DOHH2 (cell line): ENCODE measurements at regions not wholly inside any gene's neighbourhood (a gene's known extent, or its start where the extent isn't known, plus 50 kb on each side); places are given as distances from the start of the nearest gene placed in this dataset.

Source experiments
- H3F3A ChIP-seq: fragments of 200-600 bp; sonication (generic), shearing (Covaris generic); 2 replicates; pipeline ENCODE4 v1.6.0; 2016; ENCODE audit warnings: antibody characterized with exemption, mild to moderate bottlenecking; ENCODE audit not compliant: control insufficient read depth, insufficient read depth
- H3K27ac ChIP-seq: fragments of 200-600 bp; sonication (generic); 2 replicates; pipeline ENCODE4 v1.5.1; 2014; ENCODE audit warnings: low read depth, mild to moderate bottlenecking, low read length, moderate library complexity
- H3K27me3 ChIP-seq: fragments of 200-600 bp; sonication (generic); 2 replicates; pipeline ENCODE4 v1.6.1; 2014; ENCODE audit warnings: mild to moderate bottlenecking, low read length, mixed read lengths; ENCODE audit not compliant: control insufficient read depth
- H3K36me3 ChIP-seq: fragments of 200-600 bp; sonication (generic); 2 replicates; pipeline ENCODE4 v1.6.1; 2014; ENCODE audit warnings: mild to moderate bottlenecking, low read length, moderate library complexity, mixed read lengths; ENCODE audit not compliant: control insufficient read depth
- H3K4me1 ChIP-seq: fragments of 200-600 bp; sonication (generic); 2 replicates; pipeline ENCODE4 v1.6.1; 2014; ENCODE audit warnings: mild to moderate bottlenecking, low read length, mixed read lengths; ENCODE audit not compliant: control insufficient read depth
- H3K4me2 ChIP-seq: fragments of 200-600 bp; sonication (generic); 2 replicates; pipeline ENCODE4 v1.6.0; 2014; ENCODE audit warnings: mild to moderate bottlenecking, low read length, moderate library complexity
- H3K4me3 ChIP-seq: fragments of 200-600 bp; sonication (generic); 2 replicates; pipeline ENCODE4 v1.5.1; 2014; ENCODE audit warnings: mild to moderate bottlenecking, low read length, mixed read lengths
- H3K79me2 ChIP-seq: fragments of 200-600 bp; sonication (generic); 2 replicates; pipeline ENCODE4 v1.6.1; 2014; ENCODE audit warnings: mild to moderate bottlenecking, low read length, mixed read lengths; ENCODE audit not compliant: control insufficient read depth
- H3K9me2 ChIP-seq: fragments of 200-600 bp; sonication (generic); replicated peaks from 2 replicates; pipeline ENCODE4 v1.6.1; 2014; ENCODE audit warnings: mild to moderate bottlenecking, low read length, mixed read lengths; ENCODE audit not compliant: control insufficient read depth
- H3K9me3 ChIP-seq: fragments of 200-600 bp; sonication (generic); 2 replicates; pipeline ENCODE4 v1.6.1; 2014; ENCODE audit warnings: antibody characterized with exemption, low read length, mixed read lengths; ENCODE audit not compliant: control insufficient read depth, insufficient read depth
- H4K20me1 ChIP-seq: fragments of 200-600 bp; sonication (generic); 2 replicates; pipeline ENCODE4 v1.6.0; 2014; ENCODE audit warnings: low read depth, mild to moderate bottlenecking, antibody characterized with exemption, low read length, moderate library complexity; ENCODE audit not compliant: control insufficient read depth, insufficient read depth
- EZH2phosphoT487 ChIP-seq: fragments of 200-600 bp; sonication (generic); IDR thresholded peaks from 2 replicates; pipeline ENCODE4 v1.6.1; 2017; ENCODE audit warnings: borderline replicate concordance, mild to moderate bottlenecking, antibody characterized with exemption, low read length, moderate library complexity, mixed read lengths
- TF ChIP-seq, protein P1 (sequence below): fragments of 200-600 bp; sonication (generic); IDR thresholded peaks from one replicate; pipeline ENCODE4 v1.5.1; 2014; ENCODE audit warnings: antibody characterized with exemption, mild to moderate bottlenecking, low read depth, low read length; ENCODE audit not compliant: poor library complexity, severe bottlenecking

DNA sequence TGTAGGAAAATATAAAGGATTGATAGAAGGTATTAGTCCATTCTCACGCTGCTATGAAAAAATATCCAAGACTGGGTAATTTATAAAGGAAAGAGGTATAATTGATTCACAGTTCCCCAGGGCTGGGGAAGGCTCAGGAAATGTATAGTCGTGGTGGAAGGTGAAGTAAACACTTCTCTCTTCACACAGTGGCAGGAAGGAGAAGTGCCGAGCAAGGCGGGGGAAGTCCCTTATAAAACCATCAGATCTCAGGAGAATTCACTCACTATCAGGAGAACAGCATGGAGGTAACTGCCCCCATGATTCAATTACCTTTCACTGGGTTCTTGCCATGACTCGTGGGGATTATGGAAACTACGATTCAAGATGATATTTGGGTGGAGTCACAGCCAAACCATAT lies 1806.0 kb downstream of the MRPL39 start:
- Histone ChIP-seq H3K4me2 (no peak overlapping the region), H3F3A (no peaks in the 10 kb centered on the region), H3K36me3 (no peaks in the 10 kb centered on the region), H3K9me2 (no peaks in the 10 kb centered on the region), H4K20me1 (no peaks in the 10 kb centered on the region), H3K9me3 (no peaks in the 10 kb centered on the region), H3K27ac (no peak overlapping the region), H3K4me1 (no peaks in the 10 kb centered on the region), H3K27me3 (no peaks in the 10 kb centered on the region), H3K4me3 (no peak overlapping the region), H3K79me2 (no peaks in the 10 kb centered on the region)
- TF ChIP-seq, protein P1, sequence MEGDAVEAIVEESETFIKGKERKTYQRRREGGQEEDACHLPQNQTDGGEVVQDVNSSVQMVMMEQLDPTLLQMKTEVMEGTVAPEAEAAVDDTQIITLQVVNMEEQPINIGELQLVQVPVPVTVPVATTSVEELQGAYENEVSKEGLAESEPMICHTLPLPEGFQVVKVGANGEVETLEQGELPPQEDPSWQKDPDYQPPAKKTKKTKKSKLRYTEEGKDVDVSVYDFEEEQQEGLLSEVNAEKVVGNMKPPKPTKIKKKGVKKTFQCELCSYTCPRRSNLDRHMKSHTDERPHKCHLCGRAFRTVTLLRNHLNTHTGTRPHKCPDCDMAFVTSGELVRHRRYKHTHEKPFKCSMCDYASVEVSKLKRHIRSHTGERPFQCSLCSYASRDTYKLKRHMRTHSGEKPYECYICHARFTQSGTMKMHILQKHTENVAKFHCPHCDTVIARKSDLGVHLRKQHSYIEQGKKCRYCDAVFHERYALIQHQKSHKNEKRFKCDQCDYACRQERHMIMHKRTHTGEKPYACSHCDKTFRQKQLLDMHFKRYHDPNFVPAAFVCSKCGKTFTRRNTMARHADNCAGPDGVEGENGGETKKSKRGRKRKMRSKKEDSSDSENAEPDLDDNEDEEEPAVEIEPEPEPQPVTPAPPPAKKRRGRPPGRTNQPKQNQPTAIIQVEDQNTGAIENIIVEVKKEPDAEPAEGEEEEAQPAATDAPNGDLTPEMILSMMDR = no peak
- no peak for TF ChIP-seq EZH2phosphoT487

DNA sequence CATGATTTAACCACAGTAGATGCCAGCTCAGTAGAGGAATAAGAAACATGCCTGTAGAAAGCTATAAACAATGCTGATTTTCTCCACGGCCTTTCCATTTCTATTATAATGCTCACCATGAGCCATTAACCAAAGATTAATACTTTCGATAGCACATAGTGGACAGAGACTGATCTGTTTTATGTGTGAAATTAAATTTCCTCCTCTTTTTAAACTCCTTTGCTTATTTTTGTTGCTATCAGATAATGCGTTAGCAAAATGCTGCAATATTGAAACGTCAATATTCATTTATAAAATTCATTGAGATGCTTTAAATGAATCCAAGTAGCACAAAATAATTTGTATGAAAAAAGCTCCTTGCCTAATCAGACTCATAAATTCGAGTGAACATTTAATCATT lies 1807.9 kb downstream of the MRPL39 start:
- H3K27me3 ChIP-seq = no peaks in the 10 kb centered on the region
- H3K4me2 ChIP-seq = no peak overlapping the region
- no peaks in the 10 kb centered on the region for H4K20me1 ChIP-seq
- TF ChIP-seq, protein P1 = no peak
- TF ChIP-seq EZH2phosphoT487 = no peak
- H3K9me2 ChIP-seq = no peaks in the 10 kb centered on the region
- no peaks in the 10 kb centered on the region for H3K36me3 ChIP-seq
- no peaks in the 10 kb centered on the region for H3K9me3 ChIP-seq
- no peaks in the 10 kb centered on the region for H3F3A ChIP-seq
- no peak overlapping the region for H3K4me3 ChIP-seq
- no peaks in the 10 kb centered on the region for H3K79me2 ChIP-seq
- no peak overlapping the region for H3K27ac ChIP-seq
- no peaks in the 10 kb centered on the region for H3K4me1 ChIP-seq

DNA sequence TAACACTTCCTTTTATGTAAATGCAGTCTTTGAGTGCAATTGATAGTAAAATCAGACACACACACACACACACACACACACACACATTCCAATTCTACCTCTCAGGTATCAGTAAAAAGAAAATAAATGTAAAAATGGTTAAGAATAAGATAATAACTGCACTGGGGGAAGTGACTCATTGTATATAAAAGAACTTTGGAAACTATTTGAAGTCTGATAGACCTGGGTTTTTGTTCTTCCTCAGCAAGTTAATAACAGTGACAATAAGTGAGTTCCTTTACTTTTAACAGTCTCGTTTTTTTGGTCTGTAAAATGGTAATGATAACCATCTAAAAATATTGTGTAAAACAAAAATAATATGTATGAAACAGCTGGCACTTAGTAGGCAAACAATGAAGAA lies 1815.0 kb downstream of the MRPL39 start:
- Histone ChIP-seq H3K4me2 (no peak overlapping the region), H4K20me1 (no peaks in the 10 kb centered on the region), H3K9me3 (no peaks in the 10 kb centered on the region), H3K27ac (no peak overlapping the region), H3K4me1 (no peaks in the 10 kb centered on the region), H3K4me3 (no peak overlapping the region), H3K9me2 (no peaks in the 10 kb centered on the region), H3K36me3 (no peaks in the 10 kb centered on the region), H3K79me2 (no peaks in the 10 kb centered on the region), H3F3A (no peaks in the 10 kb centered on the region), H3K27me3 (no peaks in the 10 kb centered on the region)
- TF ChIP-seq, protein P1 = no peak
- TF ChIP-seq EZH2phosphoT487 = no peak

DNA sequence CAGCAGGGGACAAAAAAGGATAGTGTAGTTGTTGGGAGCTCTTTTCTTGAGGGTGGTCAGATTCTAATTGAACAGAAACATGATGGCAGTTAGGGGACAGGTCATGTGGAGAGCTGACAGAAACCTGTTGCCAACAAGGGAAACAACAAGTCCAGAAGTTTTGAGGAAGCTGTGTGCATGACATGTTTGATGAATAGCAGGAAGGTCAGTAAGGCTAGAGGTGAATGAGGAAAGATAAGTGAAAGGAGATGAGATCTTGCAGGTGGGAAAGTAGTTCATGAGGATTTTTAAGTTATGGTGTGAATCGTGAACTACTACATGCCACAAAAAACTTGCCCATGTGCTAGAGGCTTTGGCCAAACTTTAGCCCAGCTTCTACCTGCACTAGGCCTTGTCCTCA lies 1817.4 kb downstream of the MRPL39 start:
- Histone ChIP-seq H3K9me3 (no peaks in the 10 kb centered on the region), H3K9me2 (no peaks in the 10 kb centered on the region)
- TF ChIP-seq, protein P1 = no peak
- no peak for TF ChIP-seq EZH2phosphoT487

More for the DNA sequence above, 1817.4 kb downstream of the MRPL39 start:
- Histone ChIP-seq H4K20me1 (no peaks in the 10 kb centered on the region), H3K79me2 (no peaks in the 10 kb centered on the region), H3K27ac (no peak overlapping the region), H3K36me3 (no peaks in the 10 kb centered on the region), H3K4me3 (no peak overlapping the region), H3K4me1 (no peaks in the 10 kb centered on the region), H3F3A (no peaks in the 10 kb centered on the region), H3K4me2 (no peak overlapping the region), H3K27me3 (no peaks in the 10 kb centered on the region)
